H1 (cell line): ENCODE measurements at regions not wholly inside any gene's neighbourhood (a gene's known extent, or its start where the extent isn't known, plus 50 kb on each side); places are given as distances from the start of the nearest gene placed in this dataset.

ENCODE experiments used
- CTCF ChIA-PET: fragments of 300-600 bp; sonication (Branson Sonifier 250); formaldehyde crosslinking; loops from one replicate; lab custom pipeline; 2021; ENCODE audit not compliant: partially characterized antibody; lab: Charles Lee
- POLR2A ChIA-PET: fragments of 300-600 bp; sonication (Branson Sonifier 250); formaldehyde crosslinking; loops from one replicate; lab custom pipeline; 2021; ENCODE audit warnings: inconsistent platforms; ENCODE audit not compliant: partially characterized antibody; lab: Charles Lee
- DNase-seq, 2 experiments: peaks; one replicate each; pipeline versions ENCODE4 v3.0.0 to v3.0.0-alpha.2; 2010 to 2022; ENCODE audit warnings: low spot score in 2 of 2, low read depth in 1 of 2, mixed read lengths in 1 of 2
- FAIRE-seq: peaks from 2 replicates; lab custom pipeline; 2011; peaks lifted over from hg19 to GRCh38; lab: Jason Lieb, UNC
- H2AFZ ChIP-seq: 2 replicates; pipeline ENCODE4 v1.8.1; 2012; ENCODE audit warnings: low read length, inconsistent platforms
- H2AK5ac ChIP-seq: 2 replicates; pipeline ENCODE4 v1.6.1; 2013; ENCODE audit warnings: low read depth, low read length
- H2BK120ac ChIP-seq: replicated peaks from 2 replicates; pipeline ENCODE3; 2013; ENCODE audit warnings: low read depth, low read length, inconsistent platforms
- H2BK12ac ChIP-seq: 2 replicates; pipeline ENCODE4 v1.6.1; 2013; ENCODE audit warnings: low read depth, low read length
- H2BK15ac ChIP-seq: 2 replicates; pipeline ENCODE4 v1.6.1; 2013; ENCODE audit warnings: low read length
- H2BK20ac ChIP-seq: 2 replicates; pipeline ENCODE4 v1.6.1; 2013; ENCODE audit warnings: low read length
- H2BK5ac ChIP-seq: 2 replicates; pipeline ENCODE4 v1.6.1; 2013; ENCODE audit warnings: low read depth, low read length
- H3K14ac ChIP-seq: 2 replicates; pipeline ENCODE4 v1.6.1; 2013; ENCODE audit warnings: inconsistent platforms; ENCODE audit not compliant: insufficient read length
- H3K18ac ChIP-seq: 2 replicates; pipeline ENCODE4 v1.6.1; 2013; ENCODE audit warnings: low read length; ENCODE audit errors: extremely low read depth
- H3K23ac ChIP-seq: 2 replicates; pipeline ENCODE4 v1.6.1; 2013; ENCODE audit warnings: inconsistent platforms; ENCODE audit not compliant: insufficient read length
- H3K23me2 ChIP-seq: 2 replicates; pipeline ENCODE4 v1.6.1; 2013; ENCODE audit warnings: low read depth, low read length
- H3K27ac ChIP-seq: 2 replicates; pipeline ENCODE4 v1.6.1; 2011; ENCODE audit warnings: low read depth, low read length, inconsistent platforms
- H3K27me3 ChIP-seq, 4 experiments: replicated peaks in 1 of 4; 1 replicate in 1 of 4; 2 replicates in 3 of 4; pipeline versions ENCODE4 v1.6.1 to v1.8.1; 2011 to 2013; ENCODE audit warnings: low read length in 3 of 4, mild to moderate bottlenecking in 3 of 4, inconsistent platforms in 2 of 4, mixed read lengths in 2 of 4, moderate library complexity in 1 of 4; ENCODE audit not compliant: control insufficient read depth in 3 of 4, insufficient read depth in 3 of 4; ENCODE audit errors: extremely low read depth in 1 of 4
- H3K36me3 ChIP-seq, 4 experiments: 2 replicates each; pipeline versions ENCODE4 v1.6.1 to v1.8.1; 2011 to 2013; ENCODE audit warnings: mild to moderate bottlenecking in 4 of 4, low read length in 3 of 4, moderate library complexity in 2 of 4, control low read depth in 1 of 4, inconsistent platforms in 1 of 4; ENCODE audit not compliant: insufficient read depth in 4 of 4, control insufficient read depth in 2 of 4
- H3K4ac ChIP-seq: replicated peaks from 2 replicates; pipeline ENCODE3; 2013; ENCODE audit warnings: low read length, low read depth, mixed read lengths, inconsistent platforms; ENCODE audit not compliant: insufficient read length
- H3K4me1 ChIP-seq, 4 experiments: replicated peaks in 1 of 4; 1 replicate in 1 of 4; 2 replicates in 3 of 4; pipeline versions ENCODE4 v1.6.1 to v1.8.1; 2011 to 2013; ENCODE audit warnings: low read length in 3 of 4, inconsistent platforms in 2 of 4, mixed read lengths in 1 of 4; ENCODE audit not compliant: insufficient read depth in 4 of 4, control insufficient read depth in 3 of 4
- H3K4me2 ChIP-seq, 2 experiments: 2 replicates each; pipeline versions ENCODE4 v1.6.1 to v1.8.1; 2011 to 2013; ENCODE audit warnings: low read depth in 2 of 2, low read length in 2 of 2, control low read depth in 1 of 2, inconsistent platforms in 1 of 2, mild to moderate bottlenecking in 1 of 2; ENCODE audit not compliant: insufficient read depth in 1 of 2
- H3K4me3 ChIP-seq, 4 experiments: fragments of 200-600, 300-600 bp in 1 of 4; sonication (generic), shearing (Covaris generic), sonication (Bioruptor Twin) in 1 of 4; 2 replicates each; pipeline versions ENCODE4 v1.5.1 to v1.8.1; 2011 to 2016; ENCODE audit warnings: low read length in 4 of 4, low read depth in 3 of 4, control low read depth in 2 of 4, inconsistent platforms in 2 of 4, mild to moderate bottlenecking in 2 of 4, mixed read lengths in 1 of 4, moderate library complexity in 1 of 4; ENCODE audit not compliant: insufficient read depth in 2 of 4; ENCODE audit errors: extremely low read depth in 1 of 4
- H3K56ac ChIP-seq: replicated peaks from 2 replicates; pipeline ENCODE3; 2013; ENCODE audit warnings: low read depth, mild to moderate bottlenecking, mixed read lengths, low read length, inconsistent platforms; ENCODE audit not compliant: insufficient read length
- H3K79me1 ChIP-seq: 2 replicates; pipeline ENCODE4 v1.6.1; 2013; ENCODE audit warnings: low read depth, low read length, control low read depth
- H3K79me2 ChIP-seq, 2 experiments: 2 replicates each; pipeline versions ENCODE4 v1.6.1 to v1.8.1; 2012 to 2013; ENCODE audit warnings: low read length in 2 of 2, mild to moderate bottlenecking in 2 of 2, inconsistent platforms in 1 of 2; ENCODE audit not compliant: insufficient read depth in 2 of 2, control insufficient read depth in 1 of 2
- H3K9ac ChIP-seq, 4 experiments: replicated peaks in 1 of 4; 1 replicate in 1 of 4; 2 replicates in 3 of 4; pipeline versions ENCODE4 v1.6.1 to v1.8.1; 2011 to 2013; ENCODE audit warnings: low read depth in 3 of 4, low read length in 3 of 4, control low read depth in 2 of 4, mild to moderate bottlenecking in 2 of 4, moderate library complexity in 2 of 4, inconsistent platforms in 1 of 4; ENCODE audit errors: extremely low read depth in 1 of 4
- H3K9me3 ChIP-seq, 2 experiments: 2 replicates each; pipeline versions ENCODE4 v1.6.1 to v1.8.1; 2012 to 2013; ENCODE audit warnings: mild to moderate bottlenecking in 2 of 2, moderate library complexity in 2 of 2, control low read depth in 1 of 2, inconsistent platforms in 1 of 2, low read depth in 1 of 2, low read length in 1 of 2, mixed read lengths in 1 of 2; ENCODE audit not compliant: insufficient read depth in 2 of 2
- H4K20me1 ChIP-seq, 2 experiments: replicated peaks in 1 of 2; 2 replicates each; pipeline versions ENCODE3 to v1.8.1; 2011 to 2013; ENCODE audit warnings: inconsistent platforms in 2 of 2, low read length in 2 of 2, mild to moderate bottlenecking in 1 of 2; ENCODE audit not compliant: insufficient read depth in 2 of 2, control insufficient read depth in 1 of 2
- H4K5ac ChIP-seq: 2 replicates; pipeline ENCODE4 v1.6.1; 2013; ENCODE audit warnings: low read length, low read depth, mixed read lengths, inconsistent platforms; ENCODE audit not compliant: insufficient read length
- H4K8ac ChIP-seq: 2 replicates; pipeline ENCODE4 v1.8.0; 2013; ENCODE audit warnings: mild to moderate bottlenecking, moderate library complexity, low read length, inconsistent platforms; ENCODE audit not compliant: insufficient read depth; ENCODE audit errors: extremely low read depth
- H4K91ac ChIP-seq: replicated peaks from 2 replicates; pipeline ENCODE3; 2013; ENCODE audit warnings: low read length, mixed read lengths, inconsistent platforms; ENCODE audit not compliant: insufficient read length
- ATF2 ChIP-seq: IDR thresholded peaks from 2 replicates; pipeline ENCODE4 v1.6.1; 2012; ENCODE audit warnings: low read length, inconsistent platforms
- CBX8 ChIP-seq: fragments of 300-800, 300-1000 bp; sonication (generic); IDR thresholded peaks from 2 replicates; pipeline ENCODE4 v1.7.1; 2016; ENCODE audit warnings: low read depth, low read length, borderline replicate concordance
- EGR1 ChIP-seq: IDR thresholded peaks from 2 replicates; pipeline ENCODE4 v1.6.1; 2011; ENCODE audit warnings: low read depth, low read length, borderline replicate concordance
- EZH2 ChIP-seq: fragments of 200-600 bp; sonication (generic); IDR thresholded peaks from 2 replicates; pipeline ENCODE4 v1.7.1; 2012; ENCODE audit warnings: low read depth, mild to moderate bottlenecking, moderate library complexity, low read length, inconsistent platforms; ENCODE audit not compliant: severe bottlenecking
- JUND ChIP-seq: IDR thresholded peaks from 2 replicates; pipeline ENCODE4 v1.6.1; 2011; ENCODE audit warnings: mild to moderate bottlenecking, improper control_type of control experiment, low read length
- KDM4A ChIP-seq: IDR thresholded peaks from one replicate; pipeline ENCODE4 v1.7.1; 2012; ENCODE audit warnings: low read depth, mild to moderate bottlenecking, moderate library complexity, low read length, inconsistent platforms; ENCODE audit not compliant: severe bottlenecking
- KDM5A ChIP-seq: fragments of 200-600 bp; IDR thresholded peaks from 2 replicates; pipeline ENCODE4 v1.7.1; 2012; ENCODE audit warnings: mild to moderate bottlenecking, low read length, inconsistent platforms, mixed read lengths
- MAFK ChIP-seq: IDR thresholded peaks from 2 replicates; pipeline ENCODE4 v1.6.1; 2012; ENCODE audit warnings: low read depth, mild to moderate bottlenecking, improper control_type of control experiment, low read length
- PHF8 ChIP-seq: fragments of 200-600 bp; sonication (generic); conservative IDR thresholded peaks from 2 replicates; pipeline ENCODE4 v1.7.1; 2012; ENCODE audit warnings: low read depth, mild to moderate bottlenecking, inconsistent platforms, low read length, moderate library complexity
- RAD21 ChIP-seq, 2 experiments: IDR thresholded peaks in 1 of 2; conservative IDR thresholded peaks in 1 of 2; 2 replicates each; pipeline ENCODE4 v1.6.1; 2011; ENCODE audit warnings: low read depth in 2 of 2, low read length in 2 of 2, improper control_type of control experiment in 1 of 2, inconsistent platforms in 1 of 2, mild to moderate bottlenecking in 1 of 2, moderate library complexity in 1 of 2
- SAP30 ChIP-seq: fragments of 300-600 bp; sonication (generic); IDR thresholded peaks from 2 replicates; pipeline ENCODE4 v1.7.1; 2012; ENCODE audit warnings: low read length, moderate library complexity, mild to moderate bottlenecking, inconsistent platforms; ENCODE audit not compliant: insufficient read depth, insufficient replicate concordance
- SIX5 ChIP-seq: IDR thresholded peaks from 2 replicates; pipeline ENCODE4 v1.6.1; 2011; ENCODE audit warnings: mild to moderate bottlenecking, low read depth, low read length
- TAF1 ChIP-seq: IDR thresholded peaks from 2 replicates; pipeline ENCODE4 v1.6.1; 2011; ENCODE audit warnings: mild to moderate bottlenecking, low read depth, low read length
- WGBS, 2 experiments: shearing (Covaris generic) in 1 of 2; methylation state at CpG; one replicate each; pipeline versions ENCODE4 v1.1.6 to v1.1.7; 2013 to 2015; ENCODE audit warnings: low lambda C conversion rate in 2 of 2, mixed read lengths in 2 of 2, inconsistent platforms in 1 of 2, low coverage in 1 of 2, missing lambda C conversion rate in 1 of 2; ENCODE audit not compliant: insufficient replicate concordance in 2 of 2, insufficient coverage in 1 of 2, insufficient read length in 1 of 2; ENCODE audit errors: extremely low coverage in 1 of 2, missing lambda C conversion rate in 1 of 2; 5-methylcytosine and 5-hydroxymethylcytosine counted together

- H2AK5ac ChIP-seq = no peak overlapping the region
- H2BK20ac ChIP-seq = no peak overlapping the region
- no peaks in the 10 kb centered on the region for H3K9me3 ChIP-seq
- H4K20me1 ChIP-seq = no peaks in the 10 kb centered on the region
- no peak overlapping the region for H2BK5ac ChIP-seq
- no peak overlapping the region for H4K91ac ChIP-seq
- 91% methylated on average over 8 of the region's 8 CpGs; no CpG with 5 or more reads in 1 of the 2 experiments for WGBS, 2 experiments
- H4K8ac ChIP-seq = no peak overlapping the region
- no peaks in the 10 kb centered on the region for H3K36me3 ChIP-seq
- H3K4me2 ChIP-seq = no peak overlapping the region
- CTCF ChIA-PET = interaction anchor here (0.8 to 5.1 kb wide), 4 partner anchors 12 to 311 kb away, joined by 3 to 26 read pairs (median 8); no protein-coding TSS in a partner anchor
- DNase-seq = no peak
- H3K79me2 ChIP-seq = no peaks in the 10 kb centered on the region
- no peaks in the 10 kb centered on the region for H3K23me2 ChIP-seq
- no peak overlapping the region for H2BK15ac ChIP-seq
- peaks cover 0 to 8% (median 0%) of the 10 kb centered on the region in 4 experiments; a peak in 3 of 7 replicates for H3K4me1 ChIP-seq
- no peak overlapping the region for H2AFZ ChIP-seq
- no peaks in the 10 kb centered on the region for H3K79me1 ChIP-seq
- no peak overlapping the region; the same call in 1 of the 2 replicates for H3K18ac ChIP-seq
- H3K4me3 ChIP-seq = no peak overlapping the region
- no peak overlapping the region for H3K9ac ChIP-seq
- no peak overlapping the region for H4K5ac ChIP-seq
- no peak overlapping the region for H2BK120ac ChIP-seq
- no peak overlapping the region for H3K23ac ChIP-seq
- H3K14ac ChIP-seq = no peak overlapping the region
- no peak for FAIRE-seq
- no peak overlapping the region for H2BK12ac ChIP-seq
- H3K27ac ChIP-seq = no peak overlapping the region
- no peak overlapping the region for H3K56ac ChIP-seq
- H3K4ac ChIP-seq = no peak overlapping the region
- POLR2A ChIA-PET = no interaction called here
- no peaks in the 10 kb centered on the region for H3K27me3 ChIP-seq
- TF ChIP-seq CBX8 (no peak), EGR1 (no peak), SAP30 (no peak), TAF1 (no peak), RAD21 (IDR thresholded peaks at IDR 0.05 in 1 of 2, conservative IDR thresholded peaks at IDR 0.05 in 1 of 2; ENCODE audit: low read depth in 2 of 2, low read length in 2 of 2) (no peak), KDM4A (no peak), SIX5 (no peak), ATF2 (no peak), PHF8 (no peak), JUND (no peak), MAFK (no peak), EZH2 (no peak), KDM5A (no peak)
Measured at GRCh38 chr13:24983094-24983493, 112.8 kb upstream of the PABPC3 start.
